NCI-H748 (cell line): ENCODE measurements at regions not wholly inside any gene's neighbourhood (a gene's known extent, or its start where the extent isn't known, plus 50 kb on each side); places are given as distances from the start of the nearest gene placed in this dataset.
"Not testable (repeated sequence)": the region's sequence is repeated elsewhere in the genome, so short reads cannot be mapped to it uniquely, and the experiment has no call there.

Experiments used
- DNase-seq: peaks from one replicate; lab custom pipeline; 2025; ENCODE audit not compliant: unreplicated experiment; lab: John Stamatoyannopoulos, UW

DNA sequence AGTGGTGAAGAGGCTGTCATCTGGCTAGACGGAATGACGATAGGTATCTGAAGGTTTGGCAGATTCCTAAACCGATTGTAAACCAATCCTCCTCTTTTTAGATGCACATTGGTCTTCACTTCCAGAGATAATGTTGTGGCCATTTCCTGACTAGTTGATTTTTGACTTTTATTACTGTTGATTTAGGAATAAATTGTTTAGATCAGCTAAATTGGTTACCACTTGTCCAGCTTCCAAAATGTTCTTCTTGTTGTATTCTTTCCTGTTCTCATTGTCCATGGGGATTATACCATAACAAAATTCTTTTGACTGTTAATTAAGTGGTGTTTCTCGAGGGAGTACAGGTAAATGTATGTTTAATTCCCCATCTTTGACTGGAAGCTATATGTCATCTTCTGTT lies 119.7 kb downstream of the MACROH2A1 start:
- no peak for DNase-seq

DNA sequence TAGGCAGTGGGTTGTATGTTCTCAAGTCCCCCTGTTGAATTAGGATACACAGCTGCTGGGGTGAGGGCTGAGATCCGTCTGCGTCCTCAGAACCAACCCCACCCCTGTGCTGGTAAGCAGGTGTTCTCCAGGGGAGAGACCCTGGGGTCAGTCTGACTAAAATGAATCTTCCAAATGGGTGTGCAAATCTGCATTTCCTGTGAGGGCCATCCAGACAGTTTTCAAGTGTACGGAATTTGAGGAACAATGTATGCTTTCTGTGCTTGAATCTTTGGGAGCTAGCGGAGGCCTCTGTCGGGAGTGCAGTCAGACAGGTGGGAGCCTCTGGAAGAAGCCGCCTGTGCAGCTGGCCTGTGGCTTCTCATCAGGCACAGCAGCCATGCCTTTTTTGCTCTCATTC lies 122.9 kb downstream of the MACROH2A1 start:
- peak; percentile 12 for DNase-seq

DNA sequence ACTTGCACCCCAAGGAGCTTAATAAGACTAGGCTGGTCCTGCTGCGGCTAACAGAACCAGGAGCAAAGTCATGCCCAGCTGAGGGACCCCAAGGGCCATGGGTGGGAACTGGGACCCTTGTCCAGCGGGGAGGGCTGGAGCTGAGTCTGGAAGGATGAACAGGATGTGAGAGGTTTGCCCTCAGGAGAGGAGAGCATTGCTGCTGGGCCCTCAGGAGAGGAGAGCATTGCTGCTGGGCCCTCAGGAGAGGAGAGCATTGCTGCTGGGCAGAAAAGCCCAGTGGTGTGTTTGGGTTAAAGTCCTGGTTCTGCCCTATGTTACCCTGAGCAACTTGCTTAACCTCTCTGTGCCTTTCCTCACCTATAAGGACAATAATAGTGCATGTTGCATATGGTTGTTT lies 125.8 kb downstream of the MACROH2A1 start:
- no peak for DNase-seq

DNA sequence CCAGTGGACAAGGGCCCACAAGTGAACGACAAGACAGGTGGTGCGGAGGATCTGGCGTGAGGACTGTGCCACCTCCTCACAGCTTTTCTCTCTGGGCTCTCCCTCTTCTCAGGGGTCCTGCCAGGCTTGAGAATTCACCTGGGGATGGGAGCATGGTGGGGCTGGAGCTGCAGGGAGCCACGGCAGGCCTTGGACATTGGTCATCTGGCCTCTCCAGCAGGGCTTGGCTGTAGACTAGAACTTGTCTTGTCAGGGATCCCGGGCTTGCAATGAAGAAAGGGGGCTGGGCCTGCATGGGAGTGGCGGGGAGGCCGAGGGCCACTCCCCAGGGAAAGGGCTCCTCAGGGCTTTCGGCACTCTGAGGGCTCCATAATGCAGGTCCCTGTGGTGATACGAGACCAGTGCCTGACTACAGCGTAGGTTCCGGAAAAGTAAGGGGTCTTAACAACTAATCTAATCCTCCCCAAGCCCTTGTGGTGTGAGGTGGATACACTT lies 126.7 kb downstream of the MACROH2A1 start:
- DNase-seq = no peak

DNA sequence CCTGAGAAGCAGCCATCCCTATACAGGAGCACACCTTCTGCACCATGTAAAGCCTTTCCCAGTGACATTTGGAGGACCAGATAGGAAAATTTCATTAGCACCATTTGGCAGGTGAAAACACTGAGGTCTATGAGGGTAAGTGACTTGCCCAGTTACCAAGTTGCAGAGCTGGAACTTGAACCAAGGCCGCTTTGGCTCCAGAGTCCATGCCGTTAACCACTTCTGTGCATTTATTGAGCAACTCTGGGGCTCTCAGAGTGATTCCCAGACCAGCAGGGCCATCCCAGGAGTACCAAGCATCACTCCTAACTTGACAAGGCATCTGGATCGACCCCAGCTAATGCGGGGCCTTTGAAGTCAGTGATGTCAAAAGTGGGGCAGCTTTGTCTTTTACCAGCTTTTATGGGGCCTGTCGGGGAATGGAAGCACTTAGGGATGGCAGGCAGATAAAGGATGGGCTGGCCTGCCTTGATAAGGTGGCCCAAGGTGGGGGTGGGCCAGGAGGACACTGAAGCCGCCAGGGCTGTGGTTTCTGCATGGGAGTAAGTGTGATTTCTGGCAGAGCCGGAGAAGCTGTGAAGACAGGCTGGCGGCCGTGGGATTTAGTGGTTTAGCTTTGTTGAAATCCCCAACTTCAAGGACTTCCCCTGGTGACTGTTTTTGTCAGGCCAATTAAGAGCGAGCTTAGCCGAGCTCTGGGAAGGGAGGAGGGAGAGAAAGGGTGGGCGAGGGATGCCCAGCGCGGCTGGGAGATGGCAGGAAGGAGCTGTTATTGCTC lies 127.3 kb downstream of the MACROH2A1 start:
- DNase-seq = peak; percentile 5

DNA sequence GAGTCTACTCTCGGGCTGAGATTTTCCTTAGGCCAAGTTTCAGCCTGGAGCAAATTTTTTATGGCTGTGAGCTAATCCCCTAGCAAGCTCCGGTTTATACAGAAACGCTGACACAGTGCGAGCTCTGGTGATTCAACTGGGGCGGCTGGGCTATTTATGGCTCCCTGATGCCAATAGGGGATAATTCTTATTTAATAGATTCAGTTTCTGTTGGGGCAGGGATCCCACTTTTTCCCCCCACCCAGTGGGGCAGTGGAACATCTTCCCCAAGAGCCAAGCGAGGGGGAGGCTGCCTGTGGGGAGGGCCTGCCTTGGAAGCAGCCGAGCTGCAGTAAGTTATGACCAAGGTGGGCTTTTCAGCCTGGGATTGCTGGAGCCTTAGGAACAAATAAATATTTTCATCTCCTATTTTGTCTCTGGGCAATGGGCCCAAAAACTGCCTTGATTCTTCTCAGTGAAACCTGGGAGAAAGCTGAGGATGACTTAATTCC lies 129.1 kb downstream of the MACROH2A1 start:
- no peak for DNase-seq

DNA sequence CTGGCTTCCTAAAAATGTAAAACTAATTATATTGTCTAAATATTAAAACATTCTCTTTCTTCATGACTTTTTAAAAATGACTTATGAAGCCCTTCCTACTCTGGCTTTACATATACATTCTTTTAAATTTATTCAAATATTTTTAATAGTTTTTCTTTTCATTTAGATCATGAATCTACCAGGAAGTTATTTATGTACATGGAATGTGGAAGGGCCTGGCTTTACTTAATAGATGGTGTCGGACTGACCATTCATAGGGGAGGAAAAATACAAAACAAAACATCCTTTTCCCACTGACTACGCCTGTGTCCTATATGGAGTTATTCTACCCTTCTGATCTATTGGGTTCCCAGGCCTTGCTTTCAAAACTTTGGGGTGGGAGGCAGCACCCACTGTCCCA lies 129.8 kb downstream of the MACROH2A1 start:
- DNase-seq = no peak

DNA sequence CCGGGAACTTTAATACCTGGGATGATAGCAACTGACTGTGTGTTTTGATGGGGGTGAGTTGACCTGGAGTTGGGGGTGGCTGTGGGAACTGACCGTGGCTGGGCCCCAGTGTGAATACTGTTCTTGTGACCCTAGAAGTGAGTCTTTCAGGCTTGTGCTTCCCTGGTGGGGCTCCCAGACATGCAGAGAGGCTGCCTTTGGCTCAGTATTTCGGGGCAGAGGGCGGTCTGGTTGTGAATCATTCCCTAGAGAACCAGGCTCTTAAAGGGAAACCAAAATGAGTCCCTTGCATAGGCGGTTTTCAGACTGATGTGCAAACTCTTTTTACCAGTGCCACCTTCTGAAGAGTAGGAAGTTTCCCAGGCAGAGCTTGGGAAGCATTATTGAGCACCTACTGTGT lies 132.1 kb downstream of the MACROH2A1 start:
- DNase-seq = no peak

DNA sequence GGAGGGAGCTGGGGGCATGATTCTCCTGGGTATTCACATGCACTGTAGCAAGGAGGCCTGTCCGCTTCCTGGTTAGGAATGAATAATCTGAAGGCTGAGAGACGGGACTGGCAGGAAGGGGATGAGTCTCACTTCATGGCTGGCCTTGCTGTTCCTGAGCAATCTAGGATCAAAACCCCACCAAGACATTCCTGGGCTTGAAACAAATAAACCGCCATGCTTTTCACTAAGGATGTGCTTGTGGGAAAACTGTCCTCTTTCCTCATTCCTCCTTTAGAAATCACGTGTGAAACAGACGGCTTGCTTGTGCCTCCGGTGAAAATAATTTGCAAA lies 132.8 kb downstream of the MACROH2A1 start:
- no peak for DNase-seq

DNA sequence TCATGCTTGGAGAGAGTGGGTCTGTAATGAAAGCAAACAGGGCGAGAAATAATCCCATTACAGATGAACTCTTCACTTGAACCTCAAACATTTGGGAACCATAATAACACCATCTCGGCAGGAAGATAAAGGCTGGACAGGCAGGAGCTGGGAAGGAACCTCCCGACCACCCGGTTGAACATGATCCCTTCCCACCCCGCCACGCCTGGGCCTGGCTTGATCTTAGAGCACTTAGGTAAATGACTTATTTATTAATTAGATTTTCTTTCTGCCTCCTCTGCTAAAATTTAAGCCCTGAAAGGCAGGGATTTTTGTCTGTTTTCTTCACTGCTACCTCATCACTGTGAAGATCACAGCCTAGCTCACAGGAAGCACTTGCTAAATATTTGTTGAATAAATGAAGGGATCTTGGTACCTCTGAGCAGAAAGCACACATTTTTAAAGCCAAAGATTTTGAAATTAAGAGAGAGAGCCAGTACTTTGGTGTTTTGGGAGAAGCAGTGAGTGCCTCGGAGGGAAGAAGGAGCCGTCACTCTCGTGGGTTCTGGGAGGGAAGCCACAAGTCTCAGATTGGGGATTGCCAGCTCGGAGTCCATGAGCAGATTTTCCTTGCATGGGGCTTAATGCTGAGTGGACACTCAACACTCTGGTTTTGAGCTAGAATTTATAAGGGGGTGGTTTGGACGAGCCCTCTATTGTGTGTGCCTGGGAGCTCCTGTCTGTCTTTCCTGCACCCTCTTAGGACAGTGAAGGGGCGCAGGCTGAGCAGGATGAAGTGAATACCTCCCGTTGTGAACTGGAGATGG lies 133.3 kb downstream of the MACROH2A1 start:
- no peak for DNase-seq

DNA sequence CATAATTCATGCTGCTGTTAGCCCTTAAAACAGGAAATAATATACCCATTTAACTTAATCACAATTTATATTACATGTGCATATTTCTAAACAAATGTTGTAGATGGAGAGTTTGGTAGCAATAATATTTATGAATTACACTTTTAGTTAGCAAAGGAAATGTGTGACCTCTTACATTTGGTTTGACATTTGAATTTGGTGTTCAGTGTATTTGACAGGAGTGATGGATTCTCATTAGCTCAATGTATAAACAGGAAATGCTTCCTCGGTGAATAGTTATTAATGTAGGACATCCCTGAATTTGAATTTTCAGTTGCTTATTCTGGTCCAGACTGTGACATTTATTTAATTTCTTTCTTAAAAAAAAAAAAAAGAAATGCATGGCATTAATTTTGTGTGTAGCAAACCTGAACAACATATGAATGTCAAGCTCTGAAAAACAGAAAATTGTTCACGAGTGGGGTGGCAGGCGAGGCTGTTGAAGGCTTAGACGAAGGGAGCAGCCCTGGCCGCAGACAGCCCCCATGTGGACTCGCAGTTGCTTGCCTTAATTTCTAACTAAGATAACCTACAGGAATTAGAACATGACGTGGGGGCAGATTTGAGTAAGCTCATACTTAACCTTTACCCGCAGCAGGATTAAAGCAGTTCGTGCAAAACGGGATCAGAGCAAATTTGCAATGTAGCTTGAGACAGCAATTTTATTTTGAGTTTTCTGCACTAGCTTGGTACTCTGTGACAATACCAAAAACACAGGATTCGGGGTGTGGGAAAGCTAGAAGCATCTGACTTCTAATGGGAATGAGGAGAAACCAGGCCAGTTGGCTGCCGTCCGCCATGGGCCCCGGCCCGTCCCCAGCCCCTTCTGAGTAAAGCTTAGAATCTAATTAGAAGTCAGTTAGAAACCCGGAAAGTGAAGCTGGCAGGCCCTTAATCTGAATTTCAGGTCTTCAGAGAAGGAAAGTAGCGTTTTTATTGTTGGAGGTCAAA lies 134.3 kb downstream of the MACROH2A1 start:
- no peak for DNase-seq

DNA sequence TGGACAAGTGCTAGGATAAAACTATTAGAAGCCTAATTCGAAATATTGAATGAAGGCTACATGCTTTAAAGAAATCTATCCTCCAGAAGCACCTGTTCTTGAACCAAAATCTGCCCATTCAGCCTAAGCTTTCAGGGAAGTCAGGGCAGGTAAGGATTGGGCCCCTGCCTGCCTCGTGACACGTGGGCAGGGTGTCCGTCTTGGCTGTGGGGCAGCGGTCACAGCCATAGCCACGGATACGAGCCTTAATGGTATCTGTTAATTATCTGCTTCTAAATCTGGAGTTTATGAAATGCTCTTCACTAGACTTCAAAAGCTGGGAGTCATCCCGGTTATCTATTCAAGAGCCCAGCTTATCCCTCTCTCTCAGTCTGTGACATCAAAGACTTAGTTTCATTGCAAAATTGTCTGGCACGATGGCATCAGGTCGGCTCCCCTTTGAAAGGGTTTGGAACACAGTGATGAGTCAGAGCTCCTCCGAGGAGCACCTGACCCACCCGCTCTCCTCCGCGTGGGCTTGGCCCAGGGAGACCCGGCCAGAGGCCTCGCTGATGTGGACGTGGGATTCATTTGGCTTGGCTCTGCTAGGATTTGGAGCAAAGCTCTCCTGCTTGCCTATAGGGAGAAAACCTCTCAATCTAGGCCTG lies 135.9 kb downstream of the MACROH2A1 start:
- DNase-seq = no peak

DNA sequence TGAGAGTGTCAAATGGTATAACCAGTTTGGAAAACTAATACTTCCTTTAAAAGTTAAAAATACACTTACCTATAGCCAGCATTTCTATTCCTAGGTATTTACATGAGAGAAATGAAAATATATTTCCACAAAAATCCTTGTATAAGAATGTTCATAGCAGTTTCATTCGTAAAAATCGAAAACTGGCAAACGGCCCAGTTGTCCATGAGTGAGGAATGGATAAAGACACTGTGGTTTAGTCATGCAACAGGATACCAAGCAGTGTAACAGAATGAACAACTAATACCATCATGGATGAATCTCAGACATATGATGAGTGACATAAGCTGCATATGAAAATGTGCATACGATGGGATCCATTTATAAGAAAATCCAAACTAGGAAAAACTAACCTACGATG lies 136.7 kb downstream of the MACROH2A1 start:
- DNase-seq = no peak

DNA sequence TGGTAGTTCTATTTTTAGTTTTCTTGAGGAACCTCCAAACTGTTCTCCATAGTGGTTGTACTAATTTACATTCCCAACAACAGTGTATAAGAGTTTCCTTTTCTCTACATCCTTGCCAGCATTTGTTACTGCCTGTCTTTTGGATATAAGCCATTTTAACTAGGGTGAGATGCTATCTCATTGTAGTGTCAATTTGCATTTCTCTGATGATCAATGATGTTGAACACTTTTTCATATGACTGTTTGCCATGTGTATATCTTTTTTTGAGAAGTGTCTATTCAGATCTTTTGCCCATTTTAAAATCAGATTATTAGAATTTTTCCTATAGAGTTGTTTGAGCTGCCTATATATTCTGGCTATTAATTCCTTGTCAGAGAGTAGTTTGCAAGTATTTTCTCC lies 138.9 kb downstream of the MACROH2A1 start:
- not testable (repeated sequence) for DNase-seq

DNA sequence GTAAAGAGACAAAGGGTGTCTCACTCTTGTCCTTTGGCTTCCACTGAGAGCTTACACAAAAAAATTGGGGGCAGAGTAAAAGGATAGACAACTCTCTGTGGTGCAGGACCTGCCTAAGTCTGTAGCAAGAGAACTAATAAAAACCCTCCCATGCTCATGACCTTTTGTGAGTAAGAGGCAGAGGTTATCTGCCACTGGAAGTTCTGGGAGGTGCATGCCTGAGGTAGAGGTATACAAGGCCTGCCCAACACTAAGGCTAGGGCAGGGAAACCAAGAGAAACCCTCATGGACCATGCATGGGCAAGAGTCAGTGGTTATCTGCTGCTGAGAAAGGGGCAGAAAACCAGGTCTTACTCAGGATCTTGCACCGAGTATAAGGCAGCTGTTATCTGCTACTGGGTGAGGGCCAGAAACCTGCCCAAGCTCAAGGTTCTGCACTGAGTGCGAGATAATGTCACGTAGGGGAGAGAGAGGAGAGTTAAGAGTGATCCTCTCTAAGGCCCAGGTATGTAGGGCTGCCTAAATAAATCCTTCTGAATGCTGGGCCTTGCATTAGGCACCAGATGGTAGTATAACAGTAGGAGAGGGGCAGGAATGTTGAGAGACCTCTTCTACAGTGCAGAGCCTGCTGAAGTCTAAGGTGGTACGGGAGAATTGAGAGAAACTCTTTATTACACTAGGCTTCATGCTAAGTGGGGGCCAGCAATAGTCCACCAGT lies 143.4 kb downstream of the MACROH2A1 start:
- DNase-seq = no peak

DNA sequence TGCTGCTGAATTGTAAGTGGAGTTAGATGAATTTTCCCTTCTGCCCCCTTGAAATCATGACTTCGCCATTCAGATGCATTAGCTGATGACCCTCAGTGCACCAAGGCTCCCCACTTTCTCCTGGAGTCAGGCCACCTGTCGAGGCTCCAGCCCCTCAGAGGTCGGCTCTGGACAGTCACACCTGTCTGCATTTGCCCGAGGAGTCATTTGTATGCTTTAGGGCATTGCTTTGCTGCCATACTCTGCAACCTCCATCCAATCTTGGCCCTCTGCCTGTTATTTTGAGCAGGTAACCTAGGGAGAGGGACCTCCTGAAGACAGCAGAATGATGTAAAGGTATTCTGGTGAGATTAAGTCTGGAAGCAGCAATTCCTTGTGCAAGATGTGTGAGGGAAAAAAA lies 144.8 kb downstream of the MACROH2A1 start:
- DNase-seq = no peak

DNA sequence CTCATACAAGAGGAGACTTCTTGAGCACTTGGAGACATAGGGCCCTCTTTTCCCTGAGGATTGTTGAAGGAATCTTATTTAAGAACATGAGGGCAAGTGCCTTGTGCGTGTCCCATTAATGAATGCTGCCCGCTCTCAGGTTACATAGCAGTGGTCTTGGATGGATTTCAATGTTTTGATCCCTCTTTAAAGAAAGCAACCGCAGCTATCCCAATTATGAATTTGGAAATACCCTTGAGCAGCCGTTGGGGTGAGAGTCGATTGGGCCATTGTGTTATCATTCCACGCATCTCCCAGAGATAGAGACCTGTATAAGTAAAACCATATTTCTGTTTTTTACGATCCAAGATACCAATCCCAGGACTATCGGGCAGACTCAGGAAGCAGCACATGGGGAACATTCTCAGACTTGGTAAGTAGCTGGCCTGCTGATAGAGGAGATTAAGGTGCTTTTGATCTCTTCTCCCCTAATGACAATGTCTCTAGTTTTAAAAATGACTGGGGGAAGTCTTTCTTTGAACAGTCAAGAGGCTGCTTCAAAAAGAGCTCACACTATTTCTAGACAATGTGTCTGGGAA lies 145.3 kb downstream of the MACROH2A1 start:
- no peak for DNase-seq

DNA sequence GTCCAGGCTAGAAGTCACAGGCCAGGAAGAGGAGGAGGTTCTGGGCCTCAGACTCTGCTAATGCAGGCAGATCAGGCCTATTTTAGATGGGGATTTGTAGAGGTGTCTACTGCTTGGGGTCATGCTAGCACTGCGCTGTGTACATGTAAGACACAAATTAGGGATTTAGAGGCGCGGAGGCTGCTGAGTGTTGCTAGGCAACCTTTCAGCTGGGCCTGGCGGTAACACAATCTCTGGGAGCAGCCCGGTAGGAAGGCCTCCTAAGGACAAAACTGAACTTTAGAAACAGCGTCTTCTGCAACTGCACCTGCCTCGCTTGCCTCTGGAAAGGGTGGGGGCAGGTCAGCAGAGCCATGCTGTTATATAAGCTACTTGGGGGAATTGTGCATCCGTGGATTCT lies 147.9 kb downstream of the MACROH2A1 start:
- peak; percentile 88 for DNase-seq

DNA sequence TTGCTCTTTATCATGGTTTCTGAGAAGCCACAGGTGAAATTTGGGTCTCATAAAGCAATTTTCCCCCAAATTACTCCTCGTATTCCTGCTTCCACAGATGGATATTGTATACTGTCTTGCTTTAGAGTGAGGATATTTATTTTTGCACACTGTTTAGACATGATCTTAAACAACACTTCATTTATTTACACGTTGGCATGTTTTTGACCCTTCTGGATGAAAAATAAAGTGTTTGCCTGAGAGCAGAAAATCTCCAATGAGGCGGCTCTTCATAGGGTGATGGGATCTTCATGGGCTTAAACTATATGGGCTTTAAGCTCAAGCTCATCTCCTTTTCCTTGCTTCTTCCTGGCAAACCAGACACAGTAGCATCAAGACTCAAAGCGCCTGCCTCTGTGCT lies 148.4 kb downstream of the MACROH2A1 start:
- no peak for DNase-seq

DNA sequence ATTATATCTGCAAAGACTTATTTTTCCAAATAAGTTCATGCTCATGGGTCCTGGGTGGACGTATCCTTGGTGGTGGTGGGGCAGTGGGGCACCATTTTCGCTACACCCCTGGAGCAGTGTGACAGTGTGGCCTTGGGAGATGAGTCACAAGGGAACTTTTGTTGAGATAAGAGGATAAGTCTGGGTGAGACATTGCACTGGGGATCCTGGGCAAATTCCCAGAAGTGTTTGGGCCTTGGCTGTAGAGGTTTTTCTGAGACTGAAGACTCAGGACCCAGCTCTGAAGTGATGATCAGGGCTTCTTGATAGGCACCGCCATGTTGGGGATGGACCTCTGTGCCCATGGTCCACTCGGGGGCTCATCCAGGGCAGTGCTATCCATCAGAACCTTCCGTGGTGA lies 149.4 kb downstream of the MACROH2A1 start:
- no peak for DNase-seq
